GM19025 (cell line): ENCODE measurements at regions not wholly inside any gene's neighbourhood (a gene's known extent, or its start where the extent isn't known, plus 50 kb on each side); places are given as distances from the start of the nearest gene placed in this dataset.
"Not testable (repeated sequence)": the region's sequence is repeated elsewhere in the genome, so short reads cannot be mapped to it uniquely, and the experiment has no call there.

Experiments used
- ATAC-seq: cut with Tn5 transposase; IDR thresholded peaks from one replicate; pipeline ENCODE4 v1.9.1; 2021; ENCODE audit warnings: mild to moderate bottlenecking, low read depth, moderate library complexity; ENCODE audit not compliant: unreplicated experiment

DNA sequence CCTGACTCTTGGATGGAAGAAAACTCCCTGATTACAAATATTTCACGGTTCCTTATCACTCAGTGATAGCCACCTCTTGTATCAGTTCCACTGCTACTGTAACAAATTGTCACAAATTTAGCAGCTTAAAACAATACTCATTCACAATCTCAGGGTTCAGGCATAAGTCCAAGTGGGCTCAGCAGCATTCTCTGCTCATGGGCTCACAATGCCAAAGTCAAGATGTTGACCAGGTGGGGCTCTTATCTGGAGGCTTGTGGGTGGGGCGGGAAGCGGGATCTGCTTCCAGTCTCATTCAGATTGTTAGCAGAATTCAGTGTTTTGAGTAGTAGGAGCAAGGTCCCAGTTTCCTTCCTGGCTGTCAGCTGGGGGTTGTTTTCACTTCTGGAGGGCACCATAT is 137.3 kb upstream of the FAM78B start:
- no peak for ATAC-seq

- ATAC-seq, result no peak
Measured at GRCh38 chr1:166305371-166305770, 138.6 kb upstream of the FAM78B start.

DNA sequence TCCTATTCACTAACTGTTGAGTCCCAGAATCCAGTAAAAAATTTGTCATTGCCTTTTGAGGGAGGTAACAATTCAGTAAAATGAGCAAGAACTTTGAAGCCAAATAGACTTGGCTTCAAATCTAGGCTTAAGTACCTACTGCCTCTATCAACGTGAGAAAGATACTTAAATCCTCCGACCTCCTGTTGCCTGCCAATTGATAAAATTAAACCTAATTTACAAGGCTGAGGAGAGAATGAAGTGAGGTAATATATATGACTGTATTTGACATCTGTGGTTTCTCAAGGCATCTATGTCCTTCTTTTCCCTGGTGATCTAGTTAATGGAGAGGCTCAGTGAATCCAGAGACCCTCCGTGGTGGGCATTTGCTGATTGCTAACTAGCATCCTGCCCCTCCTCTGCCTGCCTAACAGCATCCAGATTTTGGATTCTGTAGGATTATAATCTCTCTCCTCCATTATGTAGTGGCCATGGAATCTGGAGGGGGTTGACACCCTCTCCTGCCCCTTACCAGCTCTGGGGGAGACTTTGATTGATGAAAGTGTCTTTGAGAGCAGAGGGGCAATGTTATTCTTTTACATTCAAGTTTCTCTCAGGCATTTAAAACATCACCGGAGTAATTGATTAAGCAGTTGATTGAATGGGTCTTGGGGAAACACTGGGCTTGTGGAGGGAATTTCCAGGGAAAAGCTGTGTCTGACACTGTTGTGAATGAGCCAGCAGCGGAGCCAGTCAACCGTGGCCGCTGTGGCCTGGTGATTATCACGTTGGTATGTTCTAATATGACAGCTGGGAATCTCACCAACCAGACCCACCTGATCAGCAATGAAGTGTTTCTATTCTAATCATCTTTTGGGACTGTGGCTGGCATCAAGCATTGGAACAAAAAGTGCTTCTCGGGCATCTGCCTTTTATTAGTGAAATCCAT is 140.7 kb upstream of the FAM78B start:
- ATAC-seq, result no peak

- not testable (repeated sequence) for ATAC-seq
Measured at GRCh38 chr1:166316306-166316705, 149.5 kb upstream of the FAM78B start.

DNA sequence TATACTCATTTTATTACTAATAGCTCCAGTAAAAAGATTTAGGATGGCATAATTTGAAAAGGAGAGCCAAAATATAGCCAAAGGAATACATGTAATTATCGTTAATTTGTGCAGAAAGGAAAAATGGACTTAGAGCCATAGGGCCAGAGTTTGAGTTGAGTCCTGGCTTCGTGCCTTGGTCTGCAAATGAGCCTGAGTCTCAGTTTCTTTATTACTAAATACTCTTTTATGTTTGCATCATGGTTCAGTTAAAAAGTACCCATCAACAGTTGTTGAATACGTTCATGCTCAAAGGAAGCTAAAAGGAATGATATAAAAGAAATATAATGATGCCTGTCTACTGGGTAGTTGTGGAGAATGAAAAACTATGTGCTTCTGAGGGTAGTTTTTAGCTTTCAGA is 155.7 kb upstream of the FAM78B start:
- no peak for ATAC-seq

DNA sequence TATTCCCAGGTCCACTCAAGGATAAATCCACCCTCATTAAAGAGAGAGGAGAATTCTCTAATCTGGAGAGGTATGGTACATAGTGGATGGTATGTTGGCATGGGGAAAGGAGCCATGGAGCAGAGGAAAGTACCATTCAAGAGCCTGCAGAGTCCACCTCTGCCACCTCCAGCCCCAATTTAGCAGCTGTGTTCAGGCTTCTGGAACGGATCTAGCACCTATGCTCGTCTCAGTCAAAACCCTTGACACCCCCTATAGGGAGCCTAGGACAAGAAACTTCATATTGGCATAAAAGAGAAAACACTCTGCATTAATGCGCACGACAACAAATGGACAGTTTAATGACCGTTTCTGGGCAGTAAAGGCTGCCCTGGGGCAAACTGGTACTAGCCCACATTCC is 161.1 kb upstream of the FAM78B start:
- ATAC-seq, result no peak

DNA sequence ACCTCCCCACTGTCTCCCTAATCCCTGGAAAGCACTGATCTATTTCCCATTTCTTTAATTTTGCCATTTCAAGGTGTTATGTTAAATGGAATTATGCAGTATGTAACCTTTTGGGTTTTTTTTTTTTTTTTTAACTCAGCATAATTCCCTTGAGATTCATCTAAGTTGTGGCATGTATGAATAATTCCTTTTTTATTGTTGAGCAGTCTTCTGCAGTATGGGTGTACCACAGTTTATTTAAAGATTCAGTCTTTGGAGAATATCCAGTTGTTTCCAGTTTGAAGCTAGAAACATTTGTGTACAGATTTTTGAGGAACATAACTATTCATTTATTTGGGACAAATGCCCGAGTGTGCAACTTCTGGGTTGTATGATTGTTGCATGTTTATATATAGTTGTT is 162.2 kb upstream of the FAM78B start:
- ATAC-seq, result no peak

GRCh38 chr1:166330096-166330495 is 163.3 kb upstream of the FAM78B start:
- ATAC-seq, result no peak

DNA sequence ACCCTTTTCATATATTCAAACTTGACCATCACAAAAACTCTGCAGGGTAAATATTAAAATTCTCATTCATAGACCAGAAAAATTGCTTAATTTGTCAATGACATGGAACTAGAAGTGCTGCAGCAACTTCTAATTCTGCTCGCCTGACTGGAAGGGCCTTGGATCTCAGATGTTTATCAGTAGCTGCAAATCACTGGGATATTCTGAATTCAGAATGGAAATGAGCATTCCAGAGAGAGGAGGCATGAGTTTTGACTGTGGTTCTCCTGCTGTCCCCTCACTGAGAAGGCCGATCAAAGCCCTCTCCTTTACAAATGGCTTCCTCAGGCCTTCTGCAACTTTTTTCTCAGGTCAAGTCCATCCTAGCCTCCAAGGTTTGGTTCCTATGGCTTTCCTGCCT is 171.3 kb upstream of the FAM78B start:
- no peak for ATAC-seq

DNA sequence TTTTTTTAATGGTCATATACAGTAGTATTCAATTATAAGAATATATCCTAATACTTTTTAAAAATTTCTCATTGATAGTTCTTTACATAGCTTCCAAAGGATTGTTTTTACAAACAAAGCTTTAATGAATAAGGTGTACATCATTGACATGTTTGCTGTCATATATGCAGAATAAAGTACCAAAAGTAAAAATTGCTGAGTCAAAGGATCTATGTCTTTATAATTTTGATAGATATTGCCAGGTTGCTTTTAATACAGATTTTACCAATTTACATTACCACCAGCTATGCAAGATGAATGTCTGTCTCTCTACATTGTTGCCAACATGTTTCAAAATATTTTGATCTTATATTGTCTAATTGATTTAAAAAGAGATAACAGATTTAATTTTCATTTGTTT is 173.9 kb upstream of the FAM78B start:
- ATAC-seq, result no peak

DNA sequence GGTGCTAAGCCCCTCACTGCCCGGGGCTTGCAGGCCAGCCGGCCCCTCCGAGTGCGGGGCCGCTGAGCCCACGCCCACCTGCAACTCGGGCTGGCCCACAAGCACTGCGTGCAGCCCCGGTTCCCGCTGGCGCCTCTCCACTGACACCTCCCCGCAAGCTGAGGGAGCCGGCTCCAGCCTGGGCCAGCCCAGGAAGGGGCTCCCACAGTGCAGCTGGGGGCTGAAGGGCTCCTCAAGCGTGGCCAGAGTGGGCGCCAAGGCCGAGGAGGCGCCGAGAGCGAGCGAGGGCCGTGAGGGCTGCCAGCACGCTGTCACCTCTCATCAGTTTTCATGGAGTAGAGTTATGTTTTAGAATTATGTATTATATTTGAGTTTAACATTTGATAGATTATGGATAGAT is 176.5 kb upstream of the FAM78B start:
- no peak for ATAC-seq

DNA sequence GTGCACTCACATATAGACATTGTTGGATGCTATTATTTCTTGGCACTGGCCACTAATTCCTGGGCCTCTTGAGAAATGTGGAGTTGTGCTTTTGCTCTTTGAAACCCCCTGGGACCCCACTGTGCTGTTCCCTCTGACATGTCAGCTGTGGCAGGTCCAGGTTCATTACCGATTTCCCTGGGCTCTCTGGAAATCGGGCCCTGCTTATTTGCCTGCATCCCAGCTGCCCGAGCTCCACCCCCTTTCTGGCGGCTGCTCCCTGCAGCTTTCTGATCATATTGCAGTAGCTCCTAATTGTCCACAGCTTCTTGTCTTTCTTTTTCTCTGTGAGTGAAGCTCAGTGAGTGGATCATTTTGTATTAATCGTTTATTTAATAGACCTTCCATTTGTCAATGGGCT is 183.7 kb upstream of the FAM78B start:
- ATAC-seq, result no peak

DNA sequence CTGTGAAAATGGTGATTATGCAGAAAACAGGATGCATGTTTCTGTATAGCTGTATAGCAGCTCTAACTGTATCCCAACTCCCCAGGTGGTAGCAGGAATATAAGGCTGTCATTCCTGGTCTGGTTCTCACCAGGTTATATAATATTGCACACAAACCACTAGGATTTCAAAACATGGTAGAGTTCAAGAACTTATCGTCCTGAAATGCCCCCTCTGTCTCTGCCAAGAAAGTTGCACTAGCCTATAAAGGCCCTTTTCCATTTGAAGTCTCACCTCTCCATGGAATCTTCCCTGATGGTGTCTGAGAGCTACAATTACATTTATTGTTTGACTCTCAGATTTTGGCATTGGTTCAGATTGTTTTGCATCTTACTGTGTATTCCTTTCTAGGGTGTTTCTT is 184.9 kb upstream of the FAM78B start:
- no peak for ATAC-seq

GRCh38 chr1:166353213-166353612 is 186.4 kb upstream of the FAM78B start:
- ATAC-seq, result no peak

- ATAC-seq, result no peak
Measured at GRCh38 chr1:166354406-166354805, 187.6 kb upstream of the FAM78B start.

GRCh38 chr1:166365081-166365480 is 198.3 kb upstream of the FAM78B start:
- ATAC-seq, result no peak

GRCh38 chr1:166368030-166368429 is 201.2 kb upstream of the FAM78B start:
- ATAC-seq, result no peak

DNA sequence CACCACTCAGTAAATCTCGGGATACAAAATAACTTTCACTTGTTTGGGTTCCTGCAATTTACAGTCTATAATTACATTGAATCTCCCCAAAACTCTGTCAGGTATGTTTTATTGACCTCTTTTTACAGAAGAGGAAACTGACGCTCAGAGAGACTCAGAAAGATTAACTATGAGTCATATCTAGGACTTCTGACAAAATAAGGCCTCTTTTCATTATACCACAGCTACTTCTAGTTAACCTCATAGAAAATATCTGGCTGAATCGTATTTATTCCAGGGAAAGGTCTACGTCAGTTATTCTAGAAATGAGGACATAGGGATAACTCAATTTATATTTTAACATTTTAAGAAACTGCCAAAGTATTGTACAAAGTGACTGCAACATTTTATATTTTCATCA is 211.1 kb upstream of the FAM78B start:
- no peak for ATAC-seq

DNA sequence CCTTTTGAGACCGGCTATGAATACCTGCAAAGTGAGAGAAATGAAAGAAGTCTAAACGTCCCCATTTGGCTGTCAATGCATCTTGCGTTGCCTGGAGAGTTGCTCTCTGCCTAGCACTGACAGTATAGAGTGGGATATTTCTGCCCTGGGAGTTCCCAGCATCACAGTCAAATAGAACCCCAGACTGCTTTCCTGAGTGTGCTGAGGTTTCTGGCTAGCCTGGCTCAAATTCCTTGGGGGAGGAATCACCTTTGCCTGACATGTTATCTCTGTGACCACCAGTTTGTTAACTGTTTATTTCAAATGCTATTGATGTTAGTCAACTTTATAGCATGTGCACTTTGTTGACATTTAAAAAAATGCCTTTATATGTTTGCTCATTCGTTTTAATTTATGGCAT is 212.0 kb upstream of the FAM78B start:
- ATAC-seq, result no peak

DNA sequence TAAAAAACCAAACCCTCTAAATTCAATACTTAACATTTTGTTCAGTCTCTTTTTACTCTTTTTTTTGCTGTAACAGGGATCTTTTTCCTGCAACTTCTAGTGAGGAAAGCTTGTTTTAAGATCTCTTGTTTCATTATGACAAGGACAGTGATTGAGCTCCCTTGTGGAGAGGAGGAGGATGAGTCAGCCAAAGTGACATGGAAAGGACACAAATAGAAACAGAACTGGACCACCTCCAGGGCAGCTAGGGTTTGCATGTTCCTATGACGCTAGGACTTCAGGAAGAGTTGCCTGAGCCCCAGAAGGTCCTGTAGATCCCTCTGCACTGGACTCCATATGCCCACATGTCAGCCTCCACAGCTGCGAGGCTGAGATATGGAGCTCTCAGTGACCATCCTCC is 212.6 kb upstream of the FAM78B start:
- ATAC-seq, result no peak

- ATAC-seq, result no peak
Measured at GRCh38 chr1:166383137-166383536, 216.3 kb upstream of the FAM78B start.

DNA sequence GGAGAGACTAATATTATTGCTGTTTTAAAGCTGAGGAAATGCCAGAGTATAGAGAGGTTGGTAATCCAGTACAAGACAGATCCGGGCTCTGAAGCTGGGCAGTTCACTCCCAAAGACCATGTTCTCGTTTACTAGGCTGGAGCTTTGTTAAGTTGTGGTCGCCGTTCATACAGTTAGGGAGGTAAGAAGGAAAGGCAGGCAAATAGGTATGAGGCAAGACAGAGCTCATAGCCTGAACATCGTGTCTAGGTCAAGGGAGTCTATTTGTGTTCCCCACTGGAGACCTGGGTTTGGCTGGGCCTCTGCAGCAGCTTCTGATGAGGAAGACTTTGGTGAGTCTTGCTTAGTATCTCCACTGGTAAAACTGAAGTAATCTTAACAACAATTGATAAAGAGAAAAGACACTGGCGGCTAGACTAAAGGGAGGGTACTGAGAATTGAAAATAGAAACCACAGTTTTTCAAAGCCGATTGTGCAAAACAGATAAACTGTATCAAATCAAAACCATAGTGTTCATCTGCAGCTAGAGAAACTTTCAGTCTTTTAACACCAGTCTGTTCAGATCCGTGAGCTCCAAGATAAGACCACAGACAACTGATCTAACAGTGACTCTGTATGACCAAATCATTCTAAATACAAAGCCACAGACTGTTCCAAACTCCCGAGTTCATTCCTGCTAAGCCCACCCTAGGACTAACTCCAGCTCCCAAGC is 217.0 kb upstream of the FAM78B start:
- ATAC-seq, result no peak
